GM03348 (cell line): ENCODE measurements at regions not wholly inside any gene's neighbourhood (a gene's known extent, or its start where the extent isn't known, plus 50 kb on each side); places are given as distances from the start of the nearest gene placed in this dataset.
"Not testable (repeated sequence)": the region's sequence is repeated elsewhere in the genome, so short reads cannot be mapped to it uniquely, and the experiment has no call there.

Experiments
- DNase-seq: peaks from one replicate; pipeline ENCODE4 v3.0.0; 2012; ENCODE audit warnings: low spot score

DNA sequence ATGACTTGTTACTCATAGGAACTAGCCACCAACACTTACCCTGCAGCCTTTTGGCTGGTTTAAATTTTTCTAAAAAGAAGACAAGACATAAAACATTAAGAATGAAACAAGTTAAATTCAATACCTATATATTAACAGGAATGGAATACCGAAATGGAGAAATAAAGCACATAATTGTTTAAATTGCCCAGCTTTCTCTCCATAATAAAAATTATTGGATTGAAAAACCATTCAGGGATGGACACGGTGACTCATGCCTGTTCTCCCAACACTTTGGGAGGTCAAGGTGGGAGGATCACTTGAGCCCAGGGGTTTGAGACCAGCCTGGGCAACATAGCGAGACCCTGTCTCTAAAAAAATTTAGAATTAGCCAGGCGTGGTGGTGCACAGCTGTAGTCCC, 179.4 kb upstream of the MKLN1 start:
- DNase-seq, result no peak

GRCh38 chr7:131148708-131149428, 178.8 kb upstream of the MKLN1 start:
- no peak for DNase-seq

- DNase-seq, result no peak
Measured at GRCh38 chr7:131149429-131149773, 178.3 kb upstream of the MKLN1 start.

GRCh38 chr7:131149840-131150239, 177.8 kb upstream of the MKLN1 start:
- DNase-seq, result no peak

DNA sequence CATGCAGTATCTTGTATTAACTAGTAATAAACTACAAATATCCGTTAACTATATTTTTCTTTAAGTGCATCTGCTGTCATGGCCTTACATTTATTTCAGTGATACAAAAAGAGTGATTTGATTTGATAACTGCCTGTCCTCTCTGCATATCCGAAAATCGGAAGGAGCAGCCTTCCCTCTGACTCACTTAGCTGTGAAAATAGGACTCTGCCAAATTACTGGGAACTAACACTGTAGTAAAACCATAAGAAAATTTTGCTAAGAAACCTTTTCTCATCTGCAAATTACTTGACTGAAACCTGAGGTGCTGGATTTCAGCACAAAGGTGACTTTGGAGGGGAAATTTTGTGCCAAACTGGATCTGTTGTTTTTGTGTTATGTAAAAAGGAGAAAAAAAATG, 176.6 kb upstream of the MKLN1 start:
- peak; percentile 47 for DNase-seq

GRCh38 chr7:131152766-131153165, 174.9 kb upstream of the MKLN1 start:
- no peak for DNase-seq

- no peak for DNase-seq
Measured at GRCh38 chr7:131154380-131154779, 173.3 kb upstream of the MKLN1 start.

DNA sequence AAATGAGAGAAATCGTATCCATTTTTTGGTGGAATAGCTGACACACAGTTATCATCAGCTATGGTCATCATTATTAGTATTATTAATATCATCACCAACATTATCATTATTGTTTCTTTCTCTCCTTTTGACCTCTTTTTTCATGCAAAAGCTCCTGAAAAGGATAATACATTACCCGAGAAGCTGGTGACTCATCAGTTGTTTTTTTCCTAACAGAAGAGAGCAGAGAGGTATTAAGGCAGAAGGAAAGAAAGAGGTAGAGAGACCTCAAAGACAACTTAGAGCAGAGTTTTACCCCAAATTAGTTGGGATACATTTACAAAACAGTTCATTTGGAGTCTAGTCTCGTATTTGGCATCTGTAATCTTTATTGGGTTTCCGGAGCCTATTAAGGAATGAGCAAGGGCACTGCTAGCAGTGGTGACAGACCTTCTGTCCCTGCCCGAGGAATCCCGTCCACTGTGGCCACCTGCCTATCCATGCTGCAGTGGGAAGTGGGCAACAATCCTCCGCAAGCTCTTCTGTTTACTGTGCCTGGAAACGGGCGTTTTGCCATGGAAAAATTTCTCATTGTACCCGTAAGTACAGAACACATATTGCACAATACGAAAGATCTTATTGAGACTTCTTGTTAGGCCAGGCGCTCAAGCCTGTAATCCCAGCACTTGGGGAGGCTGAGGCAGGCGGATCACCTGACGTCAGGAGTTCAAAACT, 170.0 kb upstream of the MKLN1 start:
- no peak for DNase-seq

GRCh38 chr7:131158244-131158636, 169.4 kb upstream of the MKLN1 start:
- DNase-seq, result not testable (repeated sequence)

- peak; percentile 40 for DNase-seq
Measured at GRCh38 chr7:131159961-131160361, 167.7 kb upstream of the MKLN1 start.

DNA sequence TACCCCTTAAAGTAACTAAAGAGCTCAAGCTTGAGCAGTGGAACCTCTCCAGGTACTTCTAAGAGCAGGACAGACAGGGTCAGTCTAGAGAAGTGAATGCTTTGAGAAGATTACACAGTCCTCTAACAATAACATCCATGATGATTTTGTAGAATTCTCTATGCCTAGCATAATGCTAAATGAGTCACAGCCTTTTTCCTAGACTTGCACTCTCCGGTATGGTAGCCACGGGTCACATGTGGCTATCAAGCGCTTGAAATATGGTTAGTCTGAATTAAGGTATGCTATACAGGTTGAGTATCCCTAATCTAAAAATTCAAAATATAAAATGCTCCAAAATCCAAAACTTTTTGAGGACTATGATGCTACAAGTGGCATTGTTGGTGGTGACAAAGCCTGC, 166.6 kb upstream of the MKLN1 start:
- DNase-seq, result no peak

DNA sequence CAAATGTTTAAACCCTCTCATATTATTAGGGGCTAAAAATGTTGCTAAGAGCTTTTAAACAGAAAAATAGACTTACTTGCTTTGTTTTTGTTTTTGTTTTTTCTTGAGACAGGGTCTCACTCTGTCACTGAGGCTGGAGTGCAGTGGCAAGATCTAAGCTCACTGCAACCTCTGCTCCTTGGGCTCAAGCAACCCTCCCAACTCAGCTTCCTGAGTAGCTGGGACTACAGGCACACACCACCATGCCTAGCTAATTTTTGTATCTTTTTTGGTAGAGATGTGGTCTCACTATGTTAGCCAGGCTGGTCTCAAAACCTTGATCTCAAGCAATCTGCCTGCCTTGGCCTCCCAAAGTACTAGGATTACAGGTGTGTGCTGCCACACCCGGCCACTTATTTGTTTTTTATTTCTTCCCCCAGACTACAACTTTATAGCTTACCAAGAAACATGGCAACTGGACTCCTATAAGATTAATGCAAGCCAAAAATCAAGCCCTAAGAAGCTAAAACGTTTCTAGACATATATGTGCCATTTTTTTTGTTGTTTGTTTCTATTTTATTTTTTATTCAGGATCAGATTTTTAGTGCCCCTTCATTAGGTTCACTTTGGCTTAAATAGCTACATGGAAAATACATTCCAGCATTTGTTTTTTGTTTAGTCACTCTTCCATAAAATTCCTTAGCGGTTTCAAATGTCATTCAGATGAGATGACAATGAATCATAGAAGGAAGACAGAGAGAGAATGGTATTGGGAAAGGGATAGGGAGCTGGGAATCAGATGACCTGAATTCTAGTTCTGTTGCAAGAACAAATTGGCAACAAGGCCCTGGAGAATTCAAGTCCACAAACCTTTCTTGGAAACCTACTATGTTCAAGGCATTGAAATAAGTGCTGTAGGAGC, 163.4 kb upstream of the MKLN1 start:
- peak; percentile 84 for DNase-seq

DNA sequence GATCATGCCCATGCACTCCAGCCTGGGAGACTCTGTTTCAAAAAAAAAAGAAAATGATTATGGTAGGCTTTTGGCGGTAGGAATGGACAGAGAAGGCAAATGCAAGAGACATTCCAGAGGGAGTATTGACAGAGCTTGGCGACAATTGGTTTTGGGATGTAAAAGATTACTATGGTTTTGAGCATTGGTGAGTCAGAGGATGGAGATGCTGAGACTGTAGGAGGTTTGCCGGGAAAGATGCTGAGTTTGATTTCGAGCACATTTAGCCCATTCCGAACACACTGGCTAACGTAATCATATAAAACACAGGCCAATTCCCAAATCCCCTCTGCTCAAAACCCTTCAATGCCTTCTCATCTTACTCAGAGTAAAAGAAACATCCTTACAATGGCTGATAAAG, 161.6 kb upstream of the MKLN1 start:
- DNase-seq, result no peak

- peak; percentile 44 for DNase-seq
Measured at GRCh38 chr7:131170440-131171271, 157.0 kb upstream of the MKLN1 start.

DNA sequence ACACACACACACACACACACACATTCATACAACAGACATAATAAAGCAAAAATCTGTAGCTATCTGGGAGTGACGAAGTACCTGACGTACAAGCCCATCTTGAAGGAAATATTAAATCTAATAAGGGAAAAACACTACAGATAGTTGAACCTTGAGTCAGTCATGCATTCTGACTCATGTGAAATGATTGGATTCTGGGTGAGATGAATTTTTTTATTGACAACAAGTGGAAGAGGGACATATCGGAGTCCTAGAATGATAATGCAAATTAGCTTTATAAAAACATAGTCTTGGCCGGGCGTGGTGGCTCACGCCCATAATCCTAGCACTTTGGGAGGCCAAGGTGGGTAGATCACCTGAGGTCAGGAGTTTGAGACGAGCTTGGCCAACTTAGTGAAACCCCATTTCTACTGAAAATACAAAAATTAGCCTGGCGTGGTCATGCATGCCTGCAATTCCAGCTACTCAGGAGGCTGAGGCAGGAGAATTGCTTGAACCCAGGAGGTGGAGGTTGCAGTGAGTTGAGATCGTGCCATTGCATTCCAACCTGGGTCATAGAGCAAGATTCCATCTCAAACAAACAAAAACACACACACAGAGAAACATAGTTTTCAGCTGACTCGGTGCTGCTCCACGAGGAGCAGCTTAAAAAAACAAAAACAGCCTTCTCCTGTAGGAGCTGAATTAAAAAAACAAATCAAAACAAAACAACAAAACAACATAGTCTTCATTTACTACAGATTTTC, 154.4 kb upstream of the MKLN1 start:
- no peak for DNase-seq

DNA sequence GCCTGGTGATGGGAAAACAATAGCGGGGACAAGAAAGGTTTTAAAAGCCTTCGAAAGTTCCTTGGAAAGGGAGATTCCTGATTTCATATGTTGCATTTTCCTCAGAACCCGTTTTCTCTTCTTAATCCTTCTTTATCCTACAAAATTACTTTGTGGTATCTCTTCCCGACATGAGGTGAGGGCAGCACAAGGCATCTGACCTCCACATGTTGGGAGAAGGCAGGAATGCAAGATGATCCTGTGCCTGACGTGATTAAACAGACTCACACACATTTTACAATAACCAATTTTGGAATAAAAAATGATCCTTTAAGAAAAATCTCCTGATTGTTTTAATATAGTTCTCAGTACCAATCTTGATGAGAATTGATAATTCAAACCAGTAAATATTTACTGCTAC, 153.3 kb upstream of the MKLN1 start:
- no peak for DNase-seq

DNA sequence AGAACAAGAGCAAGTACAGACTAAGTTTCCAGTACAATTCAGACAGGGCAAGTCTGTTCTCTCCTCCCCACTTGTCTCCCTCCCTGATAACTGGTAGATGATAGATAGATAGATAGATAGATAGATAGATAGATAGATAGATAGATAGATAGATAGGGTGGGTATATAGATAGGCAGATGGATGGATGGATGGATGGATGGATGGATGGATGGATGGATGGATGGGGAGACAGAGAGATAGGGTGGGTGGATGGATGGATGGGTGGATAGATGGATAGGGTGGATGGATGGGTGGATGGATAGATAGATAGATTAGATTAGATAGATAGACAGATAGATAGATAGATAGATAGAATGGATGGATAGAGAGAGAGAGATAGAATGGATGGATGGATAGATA, 152.8 kb upstream of the MKLN1 start:
- DNase-seq, result no peak

- DNase-seq, result no peak
Measured at GRCh38 chr7:131182446-131183058, 145.1 kb upstream of the MKLN1 start.

DNA sequence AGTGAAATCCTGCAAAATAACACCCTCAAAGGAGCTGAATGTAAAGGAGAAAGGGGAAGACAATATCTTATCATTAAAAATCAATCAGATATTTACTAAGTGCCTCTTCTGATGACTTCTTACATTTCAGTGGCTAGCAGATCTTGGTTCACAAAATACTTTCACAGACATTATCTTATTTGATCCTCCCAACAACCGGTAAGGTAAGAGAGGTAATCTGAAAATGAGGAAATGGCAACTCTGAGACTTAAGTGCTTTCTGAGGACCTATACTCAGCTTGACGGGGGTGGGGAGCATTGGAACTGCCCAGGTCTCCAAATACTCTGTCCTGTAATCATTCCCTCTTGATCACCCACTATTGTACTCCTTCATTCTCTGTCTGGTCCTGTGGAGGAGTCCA, 144.6 kb upstream of the MKLN1 start:
- DNase-seq, result no peak

- DNase-seq, result no peak
Measured at GRCh38 chr7:131183611-131184119, 144.0 kb upstream of the MKLN1 start.

- DNase-seq, result no peak
Measured at GRCh38 chr7:131186816-131187215, 140.9 kb upstream of the MKLN1 start.
